HepG2 (cell line): ENCODE measurements at regions not wholly inside any gene's neighbourhood (a gene's known extent, or its start where the extent isn't known, plus 50 kb on each side); places are given as distances from the start of the nearest gene placed in this dataset.

ENCODE experiments used
- CTCF ChIP-seq: sonication (generic); formaldehyde crosslinking; IDR thresholded peaks from 2 replicates; pipeline ENCODE4 v1.5.0; 2020; ENCODE audit warnings: mild to moderate bottlenecking, missing genetic modification reagents, moderate library complexity
- PHF8 ChIP-seq: sonication (generic); formaldehyde crosslinking; IDR thresholded peaks from 2 replicates; pipeline ENCODE4 v1.5.0; 2020; ENCODE audit warnings: missing genetic modification reagents
- ZFP82 ChIP-seq: sonication (generic); formaldehyde crosslinking; IDR thresholded peaks from 2 replicates; pipeline ENCODE4 v1.5.1; 2020; ENCODE audit warnings: mild to moderate bottlenecking, missing genetic modification reagents, borderline replicate concordance

GRCh38 chr10:78472551-78472890, 438.9 kb downstream of the RPS24 start:
- TF ChIP-seq CTCF, result no peak
- no peak for TF ChIP-seq ZFP82
- TF ChIP-seq PHF8, result 0 out of 2 replicates have a peak, but pooled peaks have one; percentile 13
